Tibial nerve (tissue), 4 donors: ENCODE measurements at regions not wholly inside any gene's neighbourhood (a gene's known extent, or its start where the extent isn't known, plus 50 kb on each side); places are given as distances from the start of the nearest gene placed in this dataset.

Experiments used
- EP300 ChIP-seq, 2 donors: sonication (generic); formaldehyde crosslinking; IDR thresholded peaks; one replicate each; pipeline ENCODE4 v1.6.1; 2017; ENCODE audit warnings: antibody characterized with exemption in 2 of 2, mild to moderate bottlenecking in 1 of 2
- POLR2A ChIP-seq, 2 donors: fragments of 450-650 bp; IDR thresholded peaks; one replicate each; pipeline ENCODE4 v1.6.1; 2017; ENCODE audit warnings: antibody characterized with exemption in 2 of 2, mild to moderate bottlenecking in 2 of 2, moderate library complexity in 2 of 2
- TF ChIP-seq, protein P1 (sequence below), 5 experiments: fragments of 200-600 bp in 3 of 5; fragments of 450-650 bp in 2 of 5; sonication (generic) in 3 of 5; IDR thresholded peaks; one replicate each; pipeline ENCODE4 v1.5.1; 2016 to 2019; ENCODE audit warnings: antibody characterized with exemption in 5 of 5, mild to moderate bottlenecking in 3 of 5, moderate library complexity in 2 of 5

DNA sequence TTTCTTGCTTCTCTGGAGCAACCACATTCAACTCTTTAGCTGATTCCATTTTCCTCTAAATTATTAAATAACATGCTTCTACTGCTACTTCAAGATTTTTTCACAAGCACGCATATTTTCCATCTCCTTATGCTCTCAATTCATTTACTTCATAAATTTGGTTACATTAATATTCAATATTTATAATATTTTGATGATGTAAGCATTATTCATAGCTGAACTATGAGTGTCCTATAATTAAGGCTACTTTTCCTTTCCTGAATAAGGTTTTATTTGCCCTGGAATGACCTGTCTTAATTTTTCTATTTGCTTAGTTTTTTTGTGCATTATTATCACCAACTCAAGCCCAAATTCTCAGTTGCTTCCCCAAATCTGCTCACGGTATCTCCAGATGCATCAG lies 109.4 kb upstream of the ADPGK start:
- TF ChIP-seq, protein P1, sequence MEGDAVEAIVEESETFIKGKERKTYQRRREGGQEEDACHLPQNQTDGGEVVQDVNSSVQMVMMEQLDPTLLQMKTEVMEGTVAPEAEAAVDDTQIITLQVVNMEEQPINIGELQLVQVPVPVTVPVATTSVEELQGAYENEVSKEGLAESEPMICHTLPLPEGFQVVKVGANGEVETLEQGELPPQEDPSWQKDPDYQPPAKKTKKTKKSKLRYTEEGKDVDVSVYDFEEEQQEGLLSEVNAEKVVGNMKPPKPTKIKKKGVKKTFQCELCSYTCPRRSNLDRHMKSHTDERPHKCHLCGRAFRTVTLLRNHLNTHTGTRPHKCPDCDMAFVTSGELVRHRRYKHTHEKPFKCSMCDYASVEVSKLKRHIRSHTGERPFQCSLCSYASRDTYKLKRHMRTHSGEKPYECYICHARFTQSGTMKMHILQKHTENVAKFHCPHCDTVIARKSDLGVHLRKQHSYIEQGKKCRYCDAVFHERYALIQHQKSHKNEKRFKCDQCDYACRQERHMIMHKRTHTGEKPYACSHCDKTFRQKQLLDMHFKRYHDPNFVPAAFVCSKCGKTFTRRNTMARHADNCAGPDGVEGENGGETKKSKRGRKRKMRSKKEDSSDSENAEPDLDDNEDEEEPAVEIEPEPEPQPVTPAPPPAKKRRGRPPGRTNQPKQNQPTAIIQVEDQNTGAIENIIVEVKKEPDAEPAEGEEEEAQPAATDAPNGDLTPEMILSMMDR (IDR thresholded peaks at IDR 0.05) = no peak
- TF ChIP-seq EP300 (IDR thresholded peaks at IDR 0.05) (no peak), POLR2A (IDR thresholded peaks at IDR 0.05) (no peak)
